22Rv1 (cell line): ENCODE measurements at regions not wholly inside any gene's neighbourhood (a gene's known extent, or its start where the extent isn't known, plus 50 kb on each side); places are given as distances from the start of the nearest gene placed in this dataset.

ENCODE experiments used
- ZFX ChIP-seq: fragments of 450-650 bp; IDR thresholded peaks from 2 replicates; pipeline ENCODE4 v1.6.1; 2017; ENCODE audit warnings: antibody characterized with exemption, borderline replicate concordance
- TF ChIP-seq, protein P1 (sequence below): fragments of 450-650 bp; IDR thresholded peaks from 2 replicates; pipeline ENCODE4 v1.5.1; 2017; ENCODE audit warnings: mild to moderate bottlenecking

- TF ChIP-seq, protein P1, sequence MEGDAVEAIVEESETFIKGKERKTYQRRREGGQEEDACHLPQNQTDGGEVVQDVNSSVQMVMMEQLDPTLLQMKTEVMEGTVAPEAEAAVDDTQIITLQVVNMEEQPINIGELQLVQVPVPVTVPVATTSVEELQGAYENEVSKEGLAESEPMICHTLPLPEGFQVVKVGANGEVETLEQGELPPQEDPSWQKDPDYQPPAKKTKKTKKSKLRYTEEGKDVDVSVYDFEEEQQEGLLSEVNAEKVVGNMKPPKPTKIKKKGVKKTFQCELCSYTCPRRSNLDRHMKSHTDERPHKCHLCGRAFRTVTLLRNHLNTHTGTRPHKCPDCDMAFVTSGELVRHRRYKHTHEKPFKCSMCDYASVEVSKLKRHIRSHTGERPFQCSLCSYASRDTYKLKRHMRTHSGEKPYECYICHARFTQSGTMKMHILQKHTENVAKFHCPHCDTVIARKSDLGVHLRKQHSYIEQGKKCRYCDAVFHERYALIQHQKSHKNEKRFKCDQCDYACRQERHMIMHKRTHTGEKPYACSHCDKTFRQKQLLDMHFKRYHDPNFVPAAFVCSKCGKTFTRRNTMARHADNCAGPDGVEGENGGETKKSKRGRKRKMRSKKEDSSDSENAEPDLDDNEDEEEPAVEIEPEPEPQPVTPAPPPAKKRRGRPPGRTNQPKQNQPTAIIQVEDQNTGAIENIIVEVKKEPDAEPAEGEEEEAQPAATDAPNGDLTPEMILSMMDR = no peak
- no peak for TF ChIP-seq ZFX
Observed at GRCh38 chr6:167751579-167752115, 75.1 kb upstream of the AFDN start.
